ENCODE measurements at regions not wholly inside any gene's neighbourhood (a gene's known extent, or its start where the extent isn't known, plus 50 kb on each side); places are given as distances from the start of the nearest gene placed in this dataset.

GRCh38 chr7:25792586-25792985 is 359.4 kb upstream of the NFE2L3 start:
- no peak overlapping the region for H3K4me3 ChIP-seq (ENCODE audit: low read length)
- no peaks in the 10 kb centered on the region for H3K9me3 ChIP-seq (ENCODE audit: low read depth, low read length)
- H3K27me3 ChIP-seq (ENCODE audit: insufficient read depth, low read length): peaks cover 3% of the 10 kb centered on the region
- H3K4me1 ChIP-seq (ENCODE audit: insufficient read depth, low read length): no peaks in the 10 kb centered on the region

- no peaks in the 10 kb centered on the region for H3K4me1 ChIP-seq (ENCODE audit: insufficient read depth, low read length)
- no peaks in the 10 kb centered on the region for H3K27me3 ChIP-seq (ENCODE audit: insufficient read depth, low read length)
- H3K4me3 ChIP-seq (ENCODE audit: low read length): no peak overlapping the region
- H3K9me3 ChIP-seq (ENCODE audit: low read depth, low read length): no peaks in the 10 kb centered on the region
Measured at GRCh38 chr7:25795824-25796235, 356.2 kb upstream of the NFE2L3 start.

- H3K27me3 ChIP-seq (ENCODE audit: insufficient read depth, low read length): no peaks in the 10 kb centered on the region
- H3K9me3 ChIP-seq (ENCODE audit: low read depth, low read length): no peaks in the 10 kb centered on the region
- H3K4me3 ChIP-seq (ENCODE audit: low read length): no peak overlapping the region
- H3K4me1 ChIP-seq (ENCODE audit: insufficient read depth, low read length): no peaks in the 10 kb centered on the region
Measured at GRCh38 chr7:25798344-25798743, 353.7 kb upstream of the NFE2L3 start.

GRCh38 chr7:25801214-25801613 is 350.8 kb upstream of the NFE2L3 start:
- no peak overlapping the region for H3K4me3 ChIP-seq (ENCODE audit: low read length)
- H3K27me3 ChIP-seq (ENCODE audit: insufficient read depth, low read length): no peaks in the 10 kb centered on the region
- H3K9me3 ChIP-seq (ENCODE audit: low read depth, low read length): no peaks in the 10 kb centered on the region
- H3K4me1 ChIP-seq (ENCODE audit: insufficient read depth, low read length): no peaks in the 10 kb centered on the region

- Histone ChIP-seq H3K9me3 (ENCODE audit: low read depth, low read length) (no peaks in the 10 kb centered on the region), H3K4me3 (ENCODE audit: low read length) (no peak overlapping the region), H3K4me1 (ENCODE audit: insufficient read depth, low read length) (no peaks in the 10 kb centered on the region), H3K27me3 (ENCODE audit: insufficient read depth, low read length) (no peaks in the 10 kb centered on the region)
Measured at GRCh38 chr7:25802057-25802456, 349.9 kb upstream of the NFE2L3 start.

- no peaks in the 10 kb centered on the region for H3K9me3 ChIP-seq (ENCODE audit: low read depth, low read length)
- H3K27me3 ChIP-seq (ENCODE audit: insufficient read depth, low read length): no peaks in the 10 kb centered on the region
- no peaks in the 10 kb centered on the region for H3K4me1 ChIP-seq (ENCODE audit: insufficient read depth, low read length)
- H3K4me3 ChIP-seq (ENCODE audit: low read length): no peak overlapping the region
Measured at GRCh38 chr7:25802473-25802872, 349.5 kb upstream of the NFE2L3 start.

GRCh38 chr7:25803117-25803887 is 348.7 kb upstream of the NFE2L3 start:
- no peaks in the 10 kb centered on the region for H3K4me1 ChIP-seq (ENCODE audit: insufficient read depth, low read length)
- H3K27me3 ChIP-seq (ENCODE audit: insufficient read depth, low read length): no peaks in the 10 kb centered on the region
- no peaks in the 10 kb centered on the region for H3K9me3 ChIP-seq (ENCODE audit: low read depth, low read length)
- H3K4me3 ChIP-seq (ENCODE audit: low read length): no peak overlapping the region

GRCh38 chr7:25804154-25804553 is 347.8 kb upstream of the NFE2L3 start:
- Histone ChIP-seq H3K27me3 (ENCODE audit: insufficient read depth, low read length) (no peaks in the 10 kb centered on the region), H3K4me3 (ENCODE audit: low read length) (no peak overlapping the region), H3K9me3 (ENCODE audit: low read depth, low read length) (no peaks in the 10 kb centered on the region), H3K4me1 (ENCODE audit: insufficient read depth, low read length) (no peaks in the 10 kb centered on the region)

- Histone ChIP-seq H3K4me1 (ENCODE audit: insufficient read depth, low read length) (no peaks in the 10 kb centered on the region), H3K4me3 (ENCODE audit: low read length) (no peak overlapping the region), H3K27me3 (ENCODE audit: insufficient read depth, low read length) (no peaks in the 10 kb centered on the region), H3K9me3 (ENCODE audit: low read depth, low read length) (no peaks in the 10 kb centered on the region)
Measured at GRCh38 chr7:25805027-25805687, 346.8 kb upstream of the NFE2L3 start.

GRCh38 chr7:25807086-25807611 is 344.8 kb upstream of the NFE2L3 start:
- H3K9me3 ChIP-seq (ENCODE audit: low read depth, low read length): no peaks in the 10 kb centered on the region
- no peaks in the 10 kb centered on the region for H3K27me3 ChIP-seq (ENCODE audit: insufficient read depth, low read length)
- no peak overlapping the region for H3K4me3 ChIP-seq (ENCODE audit: low read length)
- no peaks in the 10 kb centered on the region for H3K4me1 ChIP-seq (ENCODE audit: insufficient read depth, low read length)

- H3K4me3 ChIP-seq (ENCODE audit: low read length): no peak overlapping the region
- H3K4me1 ChIP-seq (ENCODE audit: insufficient read depth, low read length): no peaks in the 10 kb centered on the region
- H3K27me3 ChIP-seq (ENCODE audit: insufficient read depth, low read length): no peaks in the 10 kb centered on the region
- no peaks in the 10 kb centered on the region for H3K9me3 ChIP-seq (ENCODE audit: low read depth, low read length)
Measured at GRCh38 chr7:25809441-25809840, 342.6 kb upstream of the NFE2L3 start.

- Histone ChIP-seq H3K9me3 (ENCODE audit: low read depth, low read length) (no peaks in the 10 kb centered on the region), H3K27me3 (ENCODE audit: insufficient read depth, low read length) (no peaks in the 10 kb centered on the region), H3K4me3 (ENCODE audit: low read length) (no peak overlapping the region), H3K4me1 (ENCODE audit: insufficient read depth, low read length) (no peaks in the 10 kb centered on the region)
Measured at GRCh38 chr7:25812086-25812850, 339.7 kb upstream of the NFE2L3 start.

GRCh38 chr7:25813381-25813780 is 338.6 kb upstream of the NFE2L3 start:
- Histone ChIP-seq H3K27me3 (ENCODE audit: insufficient read depth, low read length) (no peaks in the 10 kb centered on the region), H3K4me1 (ENCODE audit: insufficient read depth, low read length) (no peaks in the 10 kb centered on the region), H3K4me3 (ENCODE audit: low read length) (no peak overlapping the region), H3K9me3 (ENCODE audit: low read depth, low read length) (no peaks in the 10 kb centered on the region)

GRCh38 chr7:25815711-25816110 is 336.3 kb upstream of the NFE2L3 start:
- peaks cover 3% of the 10 kb centered on the region for H3K27me3 ChIP-seq (ENCODE audit: insufficient read depth, low read length)
- no peak overlapping the region for H3K4me3 ChIP-seq (ENCODE audit: low read length)
- H3K9me3 ChIP-seq (ENCODE audit: low read depth, low read length): no peaks in the 10 kb centered on the region
- no peaks in the 10 kb centered on the region for H3K4me1 ChIP-seq (ENCODE audit: insufficient read depth, low read length)

GRCh38 chr7:25820432-25821040 is 331.5 kb upstream of the NFE2L3 start:
- no peak overlapping the region for H3K4me3 ChIP-seq (ENCODE audit: low read length)
- no peaks in the 10 kb centered on the region for H3K4me1 ChIP-seq (ENCODE audit: insufficient read depth, low read length)
- H3K9me3 ChIP-seq (ENCODE audit: low read depth, low read length): no peaks in the 10 kb centered on the region
- H3K27me3 ChIP-seq (ENCODE audit: insufficient read depth, low read length): peaks cover 7% of the 10 kb centered on the region

All from mononuclear cell (primary cell).